Esophagus squamous epithelium (tissue), 4 donors: ENCODE measurements at regions not wholly inside any gene's neighbourhood (a gene's known extent, or its start where the extent isn't known, plus 50 kb on each side); places are given as distances from the start of the nearest gene placed in this dataset.

ENCODE experiments used
- POLR2A ChIP-seq, 4 donors: fragments of 450-650 bp; IDR thresholded peaks; one replicate each; pipeline ENCODE4 v1.6.1; 2017; ENCODE audit warnings: antibody characterized with exemption in 4 of 4, mild to moderate bottlenecking in 4 of 4, moderate library complexity in 3 of 4
- TF ChIP-seq, protein P1 (sequence below), 6 experiments: fragments of 450-650 bp in 4 of 6; fragments of 200-600 bp in 2 of 6; sonication (generic) in 2 of 6; IDR thresholded peaks; one replicate each; pipeline ENCODE4 v1.5.1; 2016 to 2019; ENCODE audit warnings: antibody characterized with exemption in 6 of 6, mild to moderate bottlenecking in 4 of 6, moderate library complexity in 4 of 6

DNA sequence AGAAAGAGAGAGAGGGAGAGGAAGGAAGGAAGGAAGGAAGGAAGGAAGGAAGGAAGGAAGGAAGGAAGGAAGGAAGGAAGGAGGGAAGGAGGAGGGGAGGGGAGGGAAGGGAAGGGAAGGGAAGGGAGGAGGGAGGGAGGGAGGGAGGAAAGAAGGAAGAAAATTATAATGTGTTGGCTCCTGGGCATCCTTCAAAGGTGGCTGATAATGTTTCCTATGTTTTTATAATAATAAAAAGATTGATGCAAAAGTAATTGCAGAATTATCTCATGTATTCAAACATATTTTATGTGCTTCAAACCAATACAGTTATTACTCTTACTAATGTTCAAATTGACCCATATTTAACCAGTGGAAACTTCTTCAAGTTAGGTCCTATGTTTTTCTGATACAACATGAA, 260.9 kb downstream of the LNPK start:
- no peak for TF ChIP-seq POLR2A (IDR thresholded peaks at IDR 0.05)
- TF ChIP-seq, protein P1, sequence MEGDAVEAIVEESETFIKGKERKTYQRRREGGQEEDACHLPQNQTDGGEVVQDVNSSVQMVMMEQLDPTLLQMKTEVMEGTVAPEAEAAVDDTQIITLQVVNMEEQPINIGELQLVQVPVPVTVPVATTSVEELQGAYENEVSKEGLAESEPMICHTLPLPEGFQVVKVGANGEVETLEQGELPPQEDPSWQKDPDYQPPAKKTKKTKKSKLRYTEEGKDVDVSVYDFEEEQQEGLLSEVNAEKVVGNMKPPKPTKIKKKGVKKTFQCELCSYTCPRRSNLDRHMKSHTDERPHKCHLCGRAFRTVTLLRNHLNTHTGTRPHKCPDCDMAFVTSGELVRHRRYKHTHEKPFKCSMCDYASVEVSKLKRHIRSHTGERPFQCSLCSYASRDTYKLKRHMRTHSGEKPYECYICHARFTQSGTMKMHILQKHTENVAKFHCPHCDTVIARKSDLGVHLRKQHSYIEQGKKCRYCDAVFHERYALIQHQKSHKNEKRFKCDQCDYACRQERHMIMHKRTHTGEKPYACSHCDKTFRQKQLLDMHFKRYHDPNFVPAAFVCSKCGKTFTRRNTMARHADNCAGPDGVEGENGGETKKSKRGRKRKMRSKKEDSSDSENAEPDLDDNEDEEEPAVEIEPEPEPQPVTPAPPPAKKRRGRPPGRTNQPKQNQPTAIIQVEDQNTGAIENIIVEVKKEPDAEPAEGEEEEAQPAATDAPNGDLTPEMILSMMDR (IDR thresholded peaks at IDR 0.05) = no peak
